ENCODE measurements at regions not wholly inside any gene's neighbourhood (a gene's known extent, or its start where the extent isn't known, plus 50 kb on each side); places are given as distances from the start of the nearest gene placed in this dataset.

DNA sequence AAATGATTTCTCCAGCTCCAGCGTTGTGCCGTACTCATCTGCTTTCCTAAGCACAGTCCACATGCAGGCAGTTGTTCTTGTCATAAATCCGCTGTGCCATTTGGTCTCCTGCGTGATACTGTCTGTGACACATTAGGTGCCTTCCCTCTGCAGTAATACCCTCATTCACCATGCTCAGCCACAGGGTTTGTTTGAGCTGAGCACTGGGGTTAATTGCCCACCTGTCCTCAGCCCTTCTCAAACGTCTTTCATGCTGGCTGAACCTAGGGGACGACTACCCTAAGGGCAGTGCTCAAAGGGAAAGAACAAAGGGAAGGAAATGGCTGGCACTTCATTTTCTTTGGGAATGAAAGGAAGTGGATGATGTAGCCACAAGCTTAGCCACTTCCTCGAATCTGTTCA is 64.2 kb upstream of the MYLIP start:
- no peaks in the 10 kb centered on the region for H3K9me3 ChIP-seq (ENCODE audit: insufficient read depth, low read length)
- H3K4me1 ChIP-seq (ENCODE audit: low read length): no peaks in the 10 kb centered on the region
- H4K20me1 ChIP-seq (ENCODE audit: insufficient read depth, low read length): no peaks in the 10 kb centered on the region
- no peak overlapping the region for H3K4me2 ChIP-seq (ENCODE audit: low read length)
- no peak overlapping the region for H3K4me3 ChIP-seq (ENCODE audit: low read length)
- no peak overlapping the region for H3K9ac ChIP-seq (ENCODE audit: low read length)
- H3K79me2 ChIP-seq (ENCODE audit: low read length): no peaks in the 10 kb centered on the region
- no peaks in the 10 kb centered on the region for H3K36me3 ChIP-seq (replicated peaks; ENCODE audit: low read depth, low read length)
- no peak overlapping the region for H2AFZ ChIP-seq (ENCODE audit: low read depth, low read length)
- H3K27me3 ChIP-seq (ENCODE audit: low read depth, low read length): no peaks in the 10 kb centered on the region
- H3K27ac ChIP-seq (ENCODE audit: low read length): no peak overlapping the region
- TF ChIP-seq, protein P1, sequence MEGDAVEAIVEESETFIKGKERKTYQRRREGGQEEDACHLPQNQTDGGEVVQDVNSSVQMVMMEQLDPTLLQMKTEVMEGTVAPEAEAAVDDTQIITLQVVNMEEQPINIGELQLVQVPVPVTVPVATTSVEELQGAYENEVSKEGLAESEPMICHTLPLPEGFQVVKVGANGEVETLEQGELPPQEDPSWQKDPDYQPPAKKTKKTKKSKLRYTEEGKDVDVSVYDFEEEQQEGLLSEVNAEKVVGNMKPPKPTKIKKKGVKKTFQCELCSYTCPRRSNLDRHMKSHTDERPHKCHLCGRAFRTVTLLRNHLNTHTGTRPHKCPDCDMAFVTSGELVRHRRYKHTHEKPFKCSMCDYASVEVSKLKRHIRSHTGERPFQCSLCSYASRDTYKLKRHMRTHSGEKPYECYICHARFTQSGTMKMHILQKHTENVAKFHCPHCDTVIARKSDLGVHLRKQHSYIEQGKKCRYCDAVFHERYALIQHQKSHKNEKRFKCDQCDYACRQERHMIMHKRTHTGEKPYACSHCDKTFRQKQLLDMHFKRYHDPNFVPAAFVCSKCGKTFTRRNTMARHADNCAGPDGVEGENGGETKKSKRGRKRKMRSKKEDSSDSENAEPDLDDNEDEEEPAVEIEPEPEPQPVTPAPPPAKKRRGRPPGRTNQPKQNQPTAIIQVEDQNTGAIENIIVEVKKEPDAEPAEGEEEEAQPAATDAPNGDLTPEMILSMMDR (IDR thresholded peaks at IDR 0.05; ENCODE audit: low read depth, low read length): no peak
- no peak for TF ChIP-seq EZH2phosphoT487 (IDR thresholded peaks at IDR 0.05; ENCODE audit: low read depth)

DNA sequence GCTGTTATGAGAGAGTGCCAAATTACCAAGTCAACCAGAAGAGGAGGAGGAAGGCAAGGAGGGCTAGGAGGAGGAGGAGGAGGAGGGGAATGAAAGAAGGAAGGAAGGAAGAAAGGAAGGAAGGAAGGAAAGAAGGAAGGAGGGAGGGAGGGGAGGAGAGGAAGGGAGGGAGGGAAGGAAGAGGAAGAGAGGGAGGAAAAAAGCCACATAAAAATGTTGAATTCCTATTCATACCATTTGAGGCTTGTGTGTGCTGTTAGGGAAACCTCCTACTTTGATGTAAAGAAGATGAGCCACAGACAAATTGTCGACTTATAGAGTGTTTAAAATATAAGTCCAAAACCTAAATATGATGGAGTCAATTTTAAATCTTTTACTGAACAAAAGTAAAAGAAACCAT is 65.3 kb upstream of the MYLIP start:
- Histone ChIP-seq H3K9me3 (ENCODE audit: insufficient read depth, low read length) (no peaks in the 10 kb centered on the region), H3K4me2 (ENCODE audit: low read length) (no peak overlapping the region), H3K36me3 (replicated peaks; ENCODE audit: low read depth, low read length) (no peaks in the 10 kb centered on the region), H3K4me3 (ENCODE audit: low read length) (no peak overlapping the region), H3K27ac (ENCODE audit: low read length) (no peak overlapping the region), H3K9ac (ENCODE audit: low read length) (no peak overlapping the region), H3K79me2 (ENCODE audit: low read length) (no peaks in the 10 kb centered on the region), H4K20me1 (ENCODE audit: insufficient read depth, low read length) (no peaks in the 10 kb centered on the region), H3K4me1 (ENCODE audit: low read length) (no peaks in the 10 kb centered on the region), H2AFZ (ENCODE audit: low read depth, low read length) (no peak overlapping the region), H3K27me3 (ENCODE audit: low read depth, low read length) (no peaks in the 10 kb centered on the region)
- no peak for TF ChIP-seq EZH2phosphoT487 (IDR thresholded peaks at IDR 0.05; ENCODE audit: low read depth)
- TF ChIP-seq, protein P1 (IDR thresholded peaks at IDR 0.05; ENCODE audit: low read depth, low read length): no peak

DNA sequence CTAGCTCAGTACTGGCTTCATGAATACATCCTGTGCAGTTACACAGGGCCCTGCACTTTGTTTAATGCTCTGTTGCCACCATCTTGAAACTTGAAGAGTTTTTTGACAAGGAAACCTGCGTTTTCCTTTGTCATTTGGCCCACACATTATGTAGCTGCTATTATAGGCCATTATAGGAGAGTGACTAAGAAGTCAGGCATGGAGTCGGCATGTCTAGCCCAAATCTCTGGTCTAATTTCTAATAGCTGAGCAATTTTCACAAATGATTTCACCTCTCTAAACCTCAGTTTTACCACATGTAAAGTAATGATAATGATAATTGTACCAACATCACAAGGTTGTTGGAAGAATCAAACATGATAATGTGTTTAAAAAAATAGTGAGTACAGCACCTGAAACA is 67.1 kb upstream of the MYLIP start:
- Histone ChIP-seq H3K27me3 (ENCODE audit: low read depth, low read length) (no peaks in the 10 kb centered on the region), H3K4me2 (ENCODE audit: low read length) (no peak overlapping the region), H3K4me1 (ENCODE audit: low read length) (no peaks in the 10 kb centered on the region), H3K9ac (ENCODE audit: low read length) (no peak overlapping the region), H4K20me1 (ENCODE audit: insufficient read depth, low read length) (no peaks in the 10 kb centered on the region), H3K36me3 (replicated peaks; ENCODE audit: low read depth, low read length) (no peaks in the 10 kb centered on the region), H2AFZ (ENCODE audit: low read depth, low read length) (no peak overlapping the region), H3K9me3 (ENCODE audit: insufficient read depth, low read length) (no peaks in the 10 kb centered on the region), H3K27ac (ENCODE audit: low read length) (no peak overlapping the region), H3K79me2 (ENCODE audit: low read length) (no peaks in the 10 kb centered on the region), H3K4me3 (ENCODE audit: low read length) (no peak overlapping the region)
- TF ChIP-seq, protein P1 (IDR thresholded peaks at IDR 0.05; ENCODE audit: low read depth, low read length): no peak
- no peak for TF ChIP-seq EZH2phosphoT487 (IDR thresholded peaks at IDR 0.05; ENCODE audit: low read depth)

DNA sequence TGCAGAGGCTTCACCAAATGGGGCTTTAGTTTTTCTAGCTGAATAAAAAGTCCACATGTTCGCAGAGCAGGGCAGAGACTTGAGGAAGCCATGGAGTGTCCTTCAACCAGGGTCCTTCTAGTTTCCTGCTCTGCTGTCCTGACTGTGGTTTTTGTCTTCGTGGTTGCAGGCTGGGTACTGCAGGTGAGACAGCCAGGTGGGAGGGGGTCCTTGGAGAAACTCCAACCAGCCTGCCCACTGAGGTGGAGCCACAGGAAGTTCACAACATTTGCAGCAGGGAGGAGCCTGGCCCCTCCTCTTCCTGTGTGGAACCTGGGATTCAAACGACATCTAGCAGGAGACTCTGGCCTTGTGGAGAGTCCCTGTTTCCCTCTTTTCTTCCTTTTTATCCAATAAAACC is 68.8 kb upstream of the MYLIP start:
- Histone ChIP-seq H4K20me1 (ENCODE audit: insufficient read depth, low read length) (no peaks in the 10 kb centered on the region), H3K9me3 (ENCODE audit: insufficient read depth, low read length) (no peaks in the 10 kb centered on the region), H3K4me3 (ENCODE audit: low read length) (no peak overlapping the region), H3K27ac (ENCODE audit: low read length) (no peak overlapping the region), H3K36me3 (replicated peaks; ENCODE audit: low read depth, low read length) (no peaks in the 10 kb centered on the region), H3K27me3 (ENCODE audit: low read depth, low read length) (no peaks in the 10 kb centered on the region), H2AFZ (ENCODE audit: low read depth, low read length) (no peak overlapping the region), H3K4me1 (ENCODE audit: low read length) (no peaks in the 10 kb centered on the region), H3K9ac (ENCODE audit: low read length) (no peak overlapping the region), H3K4me2 (ENCODE audit: low read length) (no peak overlapping the region), H3K79me2 (ENCODE audit: low read length) (no peaks in the 10 kb centered on the region)
- TF ChIP-seq, protein P1 (IDR thresholded peaks at IDR 0.05; ENCODE audit: low read depth, low read length): no peak
- no peak for TF ChIP-seq EZH2phosphoT487 (IDR thresholded peaks at IDR 0.05; ENCODE audit: low read depth)
